ENCODE measurements at regions not wholly inside any gene's neighbourhood (a gene's known extent, or its start where the extent isn't known, plus 50 kb on each side); places are given as distances from the start of the nearest gene placed in this dataset.

DNA sequence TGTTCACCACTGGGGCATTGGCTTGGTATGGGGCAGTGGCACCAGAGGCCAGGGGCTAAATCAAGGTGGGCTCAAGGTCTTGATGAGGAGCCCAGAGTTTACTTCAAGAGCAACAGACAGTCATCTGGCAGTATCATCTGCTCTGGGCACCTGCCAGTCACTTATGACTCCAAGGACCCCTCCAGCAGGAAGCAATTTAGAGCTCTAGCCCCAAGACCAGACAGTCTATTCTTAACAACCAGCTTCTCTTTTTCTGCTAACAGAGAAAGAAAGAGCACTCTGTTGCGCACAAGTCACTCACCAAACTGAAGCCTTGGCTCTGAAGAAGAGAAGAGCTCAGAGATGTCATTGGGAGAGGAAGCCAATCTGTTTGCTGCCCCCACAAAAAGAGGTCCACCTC lies 309.2 kb downstream of the HS3ST1 start:
- Mint-ChIP-seq H3K27ac (no peak overlapping the region), H3K4me3 (no peak overlapping the region), H3K4me1 (ENCODE audit: low read depth in 2 of 2) (peaks cover 0 to 3% of the 10 kb centered on the region in 2 donors), H3K9me3 (peaks cover 0 to 5% of the 10 kb centered on the region in 2 donors), H3K27me3 (no peaks in the 10 kb centered on the region), H3K36me3 (ENCODE audit: insufficient read depth) (no peaks in the 10 kb centered on the region)
- no peak for ATAC-seq (replicated peaks)
- DNase-seq = no peak

DNA sequence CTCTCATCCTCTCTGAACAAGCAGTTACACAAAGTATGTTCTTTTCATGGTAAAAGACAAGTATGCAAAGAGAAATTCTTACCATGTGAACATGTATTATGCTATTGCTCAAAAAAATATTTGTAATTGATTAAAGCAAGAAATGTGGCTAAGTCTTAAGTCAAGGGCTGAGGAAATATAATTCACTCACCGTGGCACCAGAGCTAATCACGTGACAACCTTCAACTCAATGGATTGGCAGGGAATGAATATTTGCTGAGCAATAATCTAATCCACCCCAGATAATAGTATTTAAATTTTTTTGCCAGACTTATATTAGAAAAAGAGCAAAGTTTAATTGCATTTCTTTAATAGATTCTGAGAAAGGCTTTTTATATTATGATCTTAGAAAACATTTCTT lies 310.2 kb downstream of the HS3ST1 start:
- no peak overlapping the region for H3K4me3 Mint-ChIP-seq

DNA sequence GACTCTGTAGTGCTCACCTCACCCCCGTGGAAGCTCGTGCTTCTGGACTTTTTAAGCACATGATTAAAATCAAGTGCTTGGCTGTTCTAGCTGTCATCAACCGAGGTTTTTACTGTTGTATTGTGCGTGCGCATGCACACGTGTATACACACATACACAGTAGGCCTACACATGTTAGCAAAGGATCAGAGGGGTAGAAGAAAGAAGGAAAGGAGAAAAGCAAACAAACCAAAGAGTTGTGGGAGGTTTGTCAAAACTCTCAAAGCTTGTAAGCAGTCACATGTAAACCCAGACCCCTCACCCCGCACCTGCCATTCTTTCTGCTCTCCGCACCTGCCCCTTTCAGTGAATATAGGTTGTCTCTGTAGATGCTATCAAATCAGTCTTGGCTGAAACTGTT lies 311.8 kb downstream of the HS3ST1 start:
- peaks cover 0 to 5% of the 10 kb centered on the region in 2 donors for H3K9me3 Mint-ChIP-seq

More for the DNA sequence above, 310.2 kb downstream of the HS3ST1 start:
- peaks cover 0 to 5% of the 10 kb centered on the region in 2 donors for H3K9me3 Mint-ChIP-seq
- ATAC-seq (replicated peaks) = no peak
- H3K4me1 Mint-ChIP-seq (ENCODE audit: low read depth in 2 of 2) = peaks cover 0 to 3% of the 10 kb centered on the region in 2 donors
- no peak for DNase-seq
- H3K27ac Mint-ChIP-seq = no peak overlapping the region
- H3K36me3 Mint-ChIP-seq (ENCODE audit: insufficient read depth) = no peaks in the 10 kb centered on the region
- no peaks in the 10 kb centered on the region for H3K27me3 Mint-ChIP-seq

DNA sequence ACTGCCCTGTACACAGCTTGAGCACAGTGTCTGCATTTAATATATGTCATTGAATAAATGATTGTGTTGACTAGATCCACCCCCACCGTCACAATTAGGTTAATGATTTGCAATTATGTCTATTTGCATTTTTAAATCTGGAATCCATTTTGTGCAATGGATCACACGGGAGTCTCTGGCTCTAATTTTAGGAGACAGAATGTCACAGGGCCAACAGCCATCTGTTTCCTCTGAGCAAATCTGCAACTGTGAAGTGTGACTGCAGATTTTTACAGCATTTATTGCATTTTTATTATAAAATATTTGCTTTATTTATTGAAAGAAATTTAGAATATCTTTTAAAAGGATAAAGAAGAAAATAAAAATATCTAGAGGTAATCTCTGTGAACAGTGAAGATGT lies 316.8 kb downstream of the HS3ST1 start:
- H3K4me1 Mint-ChIP-seq (ENCODE audit: low read depth in 2 of 2) = peaks cover 0 to 6% of the 10 kb centered on the region in 2 donors
- H3K9me3 Mint-ChIP-seq = peaks cover 4 to 10% of the 10 kb centered on the region in 2 donors
- H3K27me3 Mint-ChIP-seq = no peaks in the 10 kb centered on the region
- H3K27ac Mint-ChIP-seq = no peak overlapping the region
- no peaks in the 10 kb centered on the region for H3K36me3 Mint-ChIP-seq (ENCODE audit: insufficient read depth)
- ATAC-seq (replicated peaks) (no peak), DNase-seq (no peak)
- H3K4me3 Mint-ChIP-seq = no peak overlapping the region

More for the DNA sequence above, 311.8 kb downstream of the HS3ST1 start:
- Mint-ChIP-seq H3K27me3 (no peaks in the 10 kb centered on the region), H3K4me3 (no peak overlapping the region), H3K27ac (no peak overlapping the region), H3K36me3 (ENCODE audit: insufficient read depth) (no peaks in the 10 kb centered on the region), H3K4me1 (ENCODE audit: low read depth in 2 of 2) (peaks cover 0 to 3% of the 10 kb centered on the region in 2 donors)
- ATAC-seq (replicated peaks) (no peak), DNase-seq (no peak)

DNA sequence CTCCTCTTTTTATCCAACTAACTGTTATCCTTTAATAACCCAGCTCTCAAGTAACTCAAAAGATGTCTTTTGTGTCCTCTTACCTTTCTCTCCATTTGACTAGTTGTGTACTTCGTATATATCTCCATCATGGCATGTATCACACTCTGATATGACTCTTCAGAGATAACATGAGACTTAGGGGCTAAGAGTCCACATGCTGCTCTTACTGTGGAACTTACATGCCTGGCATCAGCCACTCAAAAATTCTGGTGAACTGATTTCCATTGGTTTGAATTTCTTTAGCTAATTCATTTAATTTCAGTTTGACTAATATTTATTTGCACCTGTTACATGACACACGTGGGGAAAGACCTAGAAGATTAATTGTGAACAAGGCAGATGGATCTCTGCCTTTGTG lies 317.3 kb downstream of the HS3ST1 start:
- no peaks in the 10 kb centered on the region for H3K36me3 Mint-ChIP-seq (ENCODE audit: insufficient read depth)
- peaks cover 4 to 10% of the 10 kb centered on the region in 2 donors for H3K9me3 Mint-ChIP-seq
- H3K27ac Mint-ChIP-seq = no peak overlapping the region
- DNase-seq = no peak
- no peak overlapping the region for H3K4me3 Mint-ChIP-seq
- H3K27me3 Mint-ChIP-seq = no peaks in the 10 kb centered on the region
- H3K4me1 Mint-ChIP-seq (ENCODE audit: low read depth in 2 of 2) = peaks cover 0 to 4% of the 10 kb centered on the region in 2 donors
- ATAC-seq (replicated peaks) = no peak

DNA sequence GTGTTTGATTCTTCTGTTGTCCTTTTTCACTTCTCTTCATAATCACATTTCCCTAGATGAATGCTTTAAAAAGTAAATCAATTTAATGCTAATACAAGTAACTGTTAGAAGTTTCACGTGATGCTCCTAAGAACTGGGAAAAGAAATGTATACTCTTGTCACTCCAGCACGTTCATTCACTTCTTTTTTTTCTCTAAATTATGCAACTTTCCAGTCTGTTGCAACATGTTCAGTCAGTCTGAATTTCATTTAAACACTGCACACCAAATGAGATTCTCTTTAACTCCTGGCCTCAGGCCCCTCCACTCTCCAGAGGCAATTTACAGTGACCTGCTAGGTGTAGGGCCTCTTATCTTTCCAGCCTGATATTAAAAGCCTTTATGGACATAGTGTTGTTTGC lies 321.9 kb downstream of the HS3ST1 start:
- no peaks in the 10 kb centered on the region for H3K36me3 Mint-ChIP-seq (ENCODE audit: insufficient read depth)
- no peak overlapping the region for H3K4me3 Mint-ChIP-seq
- H3K27ac Mint-ChIP-seq = no peak overlapping the region
- peaks cover 0 to 3% of the 10 kb centered on the region in 2 donors for H3K4me1 Mint-ChIP-seq (ENCODE audit: low read depth in 2 of 2)
- H3K9me3 Mint-ChIP-seq = peaks cover 4 to 10% of the 10 kb centered on the region in 2 donors
- no peak for DNase-seq
- ATAC-seq (replicated peaks) = no peak
- H3K27me3 Mint-ChIP-seq = no peaks in the 10 kb centered on the region

DNA sequence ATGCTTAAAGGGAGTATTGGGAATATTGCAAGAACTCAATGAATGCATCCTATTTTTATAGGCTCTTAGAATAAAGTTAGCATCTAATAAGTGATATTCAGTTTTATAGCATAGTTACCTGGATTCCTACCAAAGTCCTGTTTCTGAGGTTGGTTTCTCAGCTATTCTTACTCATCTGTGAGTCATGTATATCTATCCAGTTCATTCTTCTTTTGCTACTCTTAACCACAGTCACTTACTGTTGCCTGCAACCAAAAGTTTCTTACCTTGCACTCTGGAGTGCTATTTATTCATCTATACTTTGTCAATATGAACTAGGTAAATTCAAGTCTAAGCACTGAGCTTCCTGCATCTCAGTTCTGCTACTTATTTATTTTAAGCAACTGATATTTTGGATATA lies 322.5 kb downstream of the HS3ST1 start:
- H3K4me1 Mint-ChIP-seq (ENCODE audit: low read depth in 2 of 2) = peaks cover 0 to 3% of the 10 kb centered on the region in 2 donors
- peaks cover 2 to 5% of the 10 kb centered on the region in 2 donors for H3K9me3 Mint-ChIP-seq
- no peak for DNase-seq
- no peaks in the 10 kb centered on the region for H3K36me3 Mint-ChIP-seq (ENCODE audit: insufficient read depth)
- H3K27ac Mint-ChIP-seq = no peak overlapping the region
- ATAC-seq (replicated peaks) = no peak
- no peaks in the 10 kb centered on the region for H3K27me3 Mint-ChIP-seq
- no peak overlapping the region for H3K4me3 Mint-ChIP-seq

DNA sequence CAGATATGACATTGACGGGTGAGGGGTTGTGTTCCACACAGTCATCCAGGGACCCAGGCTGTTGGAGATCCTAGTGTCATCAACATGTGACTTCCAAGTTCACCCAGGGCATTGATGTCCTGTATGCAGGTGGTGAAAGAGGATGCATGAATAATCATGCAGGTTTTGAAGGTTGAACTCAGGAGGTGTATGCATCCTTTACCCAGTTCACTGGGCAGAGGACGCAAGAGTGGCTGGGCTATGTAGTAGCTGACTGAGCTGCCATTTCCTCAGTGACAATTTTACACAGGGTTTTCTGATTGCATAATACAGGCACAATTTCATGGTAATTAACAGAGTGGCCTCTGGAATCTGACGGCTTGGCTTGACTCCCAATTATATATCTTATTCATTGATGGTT lies 323.0 kb downstream of the HS3ST1 start:
- Mint-ChIP-seq H3K36me3 (ENCODE audit: insufficient read depth) (no peaks in the 10 kb centered on the region), H3K9me3 (peaks cover 0 to under 1% of the 10 kb centered on the region in 2 donors), H3K4me1 (ENCODE audit: low read depth in 2 of 2) (peaks cover 0 to 3% of the 10 kb centered on the region in 2 donors), H3K27me3 (no peaks in the 10 kb centered on the region), H3K27ac (peak overlapping the region in 1 of 2 donors; percentile 47), H3K4me3 (no peak overlapping the region)
- ATAC-seq (replicated peaks) = no peak
- no peak for DNase-seq

DNA sequence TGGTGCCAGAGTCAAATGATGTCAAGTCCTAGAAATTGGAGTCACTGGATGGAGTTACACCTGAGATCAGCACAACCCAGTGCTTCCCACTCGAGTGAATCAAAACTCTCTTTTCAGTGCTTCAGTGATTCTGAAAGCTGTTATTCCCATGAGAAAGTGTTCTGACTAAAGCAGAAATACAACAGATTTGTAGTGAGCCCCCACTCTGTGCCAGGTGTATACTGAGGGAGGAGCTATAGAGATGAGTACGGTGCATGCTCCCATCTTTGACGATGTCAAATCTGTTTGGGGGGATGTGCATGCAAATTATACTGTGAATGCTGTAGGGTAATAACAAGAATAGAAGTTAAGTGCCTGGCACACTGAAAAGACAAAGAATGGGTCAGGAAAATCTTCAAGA lies 330.2 kb downstream of the HS3ST1 start:
- Mint-ChIP-seq H3K27ac (peak overlapping the region in 1 of 2 donors; percentile 6), H3K27me3 (no peaks in the 10 kb centered on the region), H3K9me3 (no peaks in the 10 kb centered on the region), H3K4me3 (no peak overlapping the region), H3K36me3 (ENCODE audit: insufficient read depth) (no peaks in the 10 kb centered on the region), H3K4me1 (ENCODE audit: low read depth in 2 of 2) (peaks cover 0 to 4% of the 10 kb centered on the region in 2 donors)
- ATAC-seq (replicated peaks) (no peak), DNase-seq (no peak)

DNA sequence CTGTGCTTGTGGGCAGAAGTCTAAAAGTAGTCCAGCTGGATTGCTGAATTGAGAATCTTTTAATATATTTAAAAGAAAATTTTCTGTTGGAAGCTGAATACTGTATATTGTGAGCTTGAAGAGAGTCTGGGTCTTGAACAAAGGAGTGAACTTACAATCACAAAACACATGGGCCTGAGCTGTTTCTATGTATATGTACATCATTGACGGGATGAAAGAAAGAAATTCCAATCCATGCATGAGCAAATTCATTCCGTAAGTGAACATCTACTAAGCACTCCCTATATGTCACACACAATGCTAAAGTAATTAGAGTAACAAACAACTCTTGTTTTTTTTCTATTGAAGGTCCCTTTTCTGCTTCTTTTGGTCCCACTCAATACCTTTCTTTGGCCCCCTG lies 331.0 kb downstream of the HS3ST1 start:
- ATAC-seq (replicated peaks) (no peak), DNase-seq (no peak)
- Mint-ChIP-seq H3K4me3 (no peak overlapping the region), H3K4me1 (ENCODE audit: low read depth in 2 of 2) (peaks cover 0 to 4% of the 10 kb centered on the region in 2 donors), H3K27ac (no peak overlapping the region), H3K27me3 (no peaks in the 10 kb centered on the region), H3K9me3 (no peaks in the 10 kb centered on the region), H3K36me3 (ENCODE audit: insufficient read depth) (no peaks in the 10 kb centered on the region)

DNA sequence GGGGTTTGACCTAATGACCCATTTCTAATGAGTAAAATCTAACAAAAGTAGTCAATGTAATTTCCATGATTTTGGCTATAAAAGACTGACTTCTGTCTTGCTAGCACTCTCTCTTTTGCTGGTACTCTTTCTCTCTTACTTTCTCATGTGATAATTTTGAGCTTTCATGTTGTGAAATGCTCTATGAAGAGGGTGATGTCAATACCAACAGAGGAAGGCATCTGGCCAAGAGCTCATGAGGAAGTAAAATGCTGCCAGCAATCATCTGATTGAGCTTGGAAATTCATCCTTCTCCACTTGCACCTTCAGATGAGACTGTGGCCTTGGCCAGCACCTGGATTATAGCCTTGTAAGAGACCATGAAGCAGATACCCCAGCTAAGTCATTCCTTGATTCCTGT lies 347.7 kb downstream of the HS3ST1 start:
- no peak overlapping the region for H3K27ac Mint-ChIP-seq
- H3K4me1 Mint-ChIP-seq (ENCODE audit: low read depth in 2 of 2) = peaks cover 0 to 2% of the 10 kb centered on the region in 2 donors
- no peak overlapping the region for H3K4me3 Mint-ChIP-seq
- DNase-seq = no peak
- no peaks in the 10 kb centered on the region for H3K27me3 Mint-ChIP-seq
- ATAC-seq (replicated peaks) = no peak
- peaks cover 0 to 5% of the 10 kb centered on the region in 2 donors for H3K9me3 Mint-ChIP-seq
- H3K36me3 Mint-ChIP-seq (ENCODE audit: insufficient read depth) = peaks cover 3% of the 10 kb centered on the region

DNA sequence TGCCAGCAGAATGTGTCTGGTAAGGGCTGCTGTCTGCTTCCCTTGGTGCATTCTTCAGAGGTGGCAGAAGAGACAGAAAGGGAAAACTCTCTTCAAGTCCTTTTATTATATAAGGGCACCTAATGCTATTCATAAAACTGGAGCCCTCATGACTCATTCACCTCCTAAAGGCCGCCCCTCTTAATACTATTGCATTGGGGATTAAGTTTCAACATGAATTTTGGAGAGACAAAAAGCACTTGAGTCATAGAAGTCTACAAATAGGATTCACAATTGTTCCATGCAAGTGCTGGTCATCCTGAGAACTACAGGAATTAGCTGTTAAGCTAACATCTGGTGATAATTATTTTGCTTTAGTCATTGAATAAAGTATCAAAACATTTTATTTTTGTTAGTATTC lies 349.5 kb downstream of the HS3ST1 start:
- no peak for ATAC-seq (replicated peaks)
- Mint-ChIP-seq H3K9me3 (peaks cover 0 to 5% of the 10 kb centered on the region in 2 donors), H3K4me1 (ENCODE audit: low read depth in 2 of 2) (peaks cover 0 to 4% of the 10 kb centered on the region in 2 donors), H3K27me3 (no peaks in the 10 kb centered on the region), H3K4me3 (no peak overlapping the region), H3K36me3 (ENCODE audit: insufficient read depth) (peaks cover 3% of the 10 kb centered on the region), H3K27ac (no peak overlapping the region)
- DNase-seq = no peak

DNA sequence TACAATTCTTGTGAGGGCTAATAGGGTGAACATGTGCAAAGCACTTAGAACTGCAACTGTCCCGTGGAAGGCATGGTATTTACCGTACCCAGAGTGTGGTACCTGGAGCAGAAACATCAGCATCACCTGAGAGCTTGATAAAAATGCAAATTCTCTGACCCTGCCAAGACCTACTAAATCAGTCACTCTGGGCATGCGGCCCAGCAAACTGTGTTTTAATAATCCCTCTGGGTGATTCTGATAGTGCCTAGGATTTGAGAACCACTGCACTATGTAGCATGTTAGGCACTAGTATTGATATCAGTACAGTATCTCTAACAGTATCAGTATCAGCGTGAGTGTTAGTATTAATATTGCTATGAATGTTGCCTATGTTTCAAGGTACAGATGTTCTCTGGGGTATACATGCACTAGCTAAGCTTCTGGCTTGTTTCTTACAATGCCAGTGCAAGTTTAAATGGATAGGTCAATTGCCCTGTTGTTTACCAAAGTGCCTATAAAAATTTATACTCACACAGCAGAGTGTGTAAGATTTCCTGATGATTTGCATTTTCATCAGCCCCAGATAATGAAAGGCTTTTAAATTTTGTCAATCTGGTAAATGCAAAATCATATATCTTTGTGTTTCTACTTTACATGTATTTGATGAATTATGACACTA lies 354.0 kb downstream of the HS3ST1 start:
- Mint-ChIP-seq H3K27ac (peak overlapping the region in 1 of 2 donors; percentile 8), H3K27me3 (no peaks in the 10 kb centered on the region), H3K9me3 (no peaks in the 10 kb centered on the region), H3K4me3 (no peak overlapping the region), H3K36me3 (ENCODE audit: insufficient read depth) (no peaks in the 10 kb centered on the region), H3K4me1 (ENCODE audit: low read depth in 2 of 2) (peaks cover 0 to 16% of the 10 kb centered on the region in 2 donors)
- no peak for ATAC-seq (replicated peaks)
- no peak for DNase-seq

DNA sequence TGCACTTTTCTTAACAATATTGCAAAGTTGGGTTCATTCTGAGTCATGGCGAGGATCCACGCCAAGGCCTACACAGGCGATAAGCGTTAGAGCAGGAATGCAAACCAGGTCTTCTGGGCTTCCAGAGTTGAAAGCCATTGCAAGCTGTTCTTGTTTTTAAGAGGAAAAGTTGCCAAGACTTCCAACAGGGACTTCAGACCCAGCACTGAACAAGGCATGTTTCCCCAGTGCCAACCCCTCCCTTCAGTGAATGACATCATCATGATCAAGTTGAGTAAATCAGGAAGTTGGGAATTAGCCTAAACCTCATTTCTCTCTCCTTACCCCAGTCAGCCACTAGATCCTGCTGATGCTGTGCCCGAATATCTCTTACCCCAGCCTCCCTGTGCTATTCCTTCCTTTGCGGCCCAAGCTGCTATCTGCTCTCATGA lies 355.1 kb downstream of the HS3ST1 start:
- Mint-ChIP-seq H3K36me3 (ENCODE audit: insufficient read depth) (no peaks in the 10 kb centered on the region), H3K27me3 (no peaks in the 10 kb centered on the region), H3K9me3 (no peaks in the 10 kb centered on the region), H3K27ac (peak overlapping the region in 1 of 2 donors; percentile 8), H3K4me1 (ENCODE audit: low read depth in 2 of 2) (peaks cover 0 to 17% of the 10 kb centered on the region in 2 donors), H3K4me3 (peak overlapping the region in 1 of 2 donors; percentile 9)
- ATAC-seq (replicated peaks) (no peak), DNase-seq (no peak)
